Uterus (tissue), 2 donors: ENCODE measurements at regions not wholly inside any gene's neighbourhood (a gene's known extent, or its start where the extent isn't known, plus 50 kb on each side); places are given as distances from the start of the nearest gene placed in this dataset.

Source experiments
- POLR2A ChIP-seq, 2 donors: fragments of 450-650 bp; IDR thresholded peaks; one replicate each; pipeline ENCODE4 v1.6.1; 2016; ENCODE audit warnings: antibody characterized with exemption in 2 of 2, mild to moderate bottlenecking in 1 of 2, moderate library complexity in 1 of 2
- TF ChIP-seq, protein P1 (sequence below), 4 experiments: fragments of 200-600 bp in 2 of 4; fragments of 450-650 bp in 2 of 4; sonication (generic) in 2 of 4; IDR thresholded peaks; one replicate each; pipeline ENCODE4 v1.5.1; 2016 to 2019; ENCODE audit warnings: antibody characterized with exemption in 4 of 4, mild to moderate bottlenecking in 2 of 4, moderate library complexity in 1 of 4

DNA sequence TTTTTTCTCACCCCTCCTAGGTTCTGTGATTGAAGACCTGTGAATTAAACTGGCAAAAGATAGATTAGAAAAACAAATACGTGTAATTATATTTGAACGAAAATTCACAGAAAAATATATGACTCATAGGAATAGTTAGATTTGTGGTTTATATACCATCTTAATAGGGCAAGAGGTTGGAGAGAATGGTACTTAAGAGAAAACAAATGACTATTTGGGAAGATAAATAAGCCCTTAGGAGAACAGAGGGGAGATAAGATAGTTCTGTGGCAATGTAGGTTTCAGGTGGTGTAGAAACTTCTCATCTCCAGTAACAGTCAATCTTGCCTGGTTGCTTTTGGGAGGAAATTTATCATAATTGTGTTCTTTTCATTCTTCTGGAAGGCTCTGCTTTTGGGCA lies 122.0 kb downstream of the PRDM9 start:
- TF ChIP-seq, protein P1, sequence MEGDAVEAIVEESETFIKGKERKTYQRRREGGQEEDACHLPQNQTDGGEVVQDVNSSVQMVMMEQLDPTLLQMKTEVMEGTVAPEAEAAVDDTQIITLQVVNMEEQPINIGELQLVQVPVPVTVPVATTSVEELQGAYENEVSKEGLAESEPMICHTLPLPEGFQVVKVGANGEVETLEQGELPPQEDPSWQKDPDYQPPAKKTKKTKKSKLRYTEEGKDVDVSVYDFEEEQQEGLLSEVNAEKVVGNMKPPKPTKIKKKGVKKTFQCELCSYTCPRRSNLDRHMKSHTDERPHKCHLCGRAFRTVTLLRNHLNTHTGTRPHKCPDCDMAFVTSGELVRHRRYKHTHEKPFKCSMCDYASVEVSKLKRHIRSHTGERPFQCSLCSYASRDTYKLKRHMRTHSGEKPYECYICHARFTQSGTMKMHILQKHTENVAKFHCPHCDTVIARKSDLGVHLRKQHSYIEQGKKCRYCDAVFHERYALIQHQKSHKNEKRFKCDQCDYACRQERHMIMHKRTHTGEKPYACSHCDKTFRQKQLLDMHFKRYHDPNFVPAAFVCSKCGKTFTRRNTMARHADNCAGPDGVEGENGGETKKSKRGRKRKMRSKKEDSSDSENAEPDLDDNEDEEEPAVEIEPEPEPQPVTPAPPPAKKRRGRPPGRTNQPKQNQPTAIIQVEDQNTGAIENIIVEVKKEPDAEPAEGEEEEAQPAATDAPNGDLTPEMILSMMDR (IDR thresholded peaks at IDR 0.05) = no peak
- no peak for TF ChIP-seq POLR2A (IDR thresholded peaks at IDR 0.05)
